GM23248 (cell line): ENCODE measurements at regions not wholly inside any gene's neighbourhood (a gene's known extent, or its start where the extent isn't known, plus 50 kb on each side); places are given as distances from the start of the nearest gene placed in this dataset.
"Not testable (repeated sequence)": the region's sequence is repeated elsewhere in the genome, so short reads cannot be mapped to it uniquely, and the experiment has no call there.

Experiments used
- DNase-seq: peaks from one replicate; pipeline ENCODE4 v3.0.0-alpha.2; 2015
- H2AFZ ChIP-seq: fragments of 200-600 bp; sonication (generic); 2 replicates; pipeline ENCODE4 v1.6.1; 2016; ENCODE audit warnings: antibody characterized with exemption
- H3F3A ChIP-seq: fragments of 200-600 bp; sonication (generic); 2 replicates; pipeline ENCODE4 v1.6.1; 2016; ENCODE audit warnings: mild to moderate bottlenecking, antibody characterized with exemption, mixed run types; ENCODE audit not compliant: insufficient read depth
- H3K27ac ChIP-seq: fragments of 200-600 bp; sonication (generic); 2 replicates; pipeline ENCODE4 v1.5.1; 2016; ENCODE audit warnings: mild to moderate bottlenecking
- H3K27me3 ChIP-seq: fragments of 200-600 bp; sonication (generic); replicated peaks from 2 replicates; pipeline ENCODE4 v1.6.1; 2016; ENCODE audit warnings: mild to moderate bottlenecking; ENCODE audit not compliant: insufficient read depth
- H3K36me3 ChIP-seq: fragments of 200-600 bp; sonication (generic); 2 replicates; pipeline ENCODE4 v1.6.1; 2016; ENCODE audit warnings: low read depth, mild to moderate bottlenecking
- H3K4me1 ChIP-seq: fragments of 200-600 bp; sonication (generic); 2 replicates; pipeline ENCODE4 v1.6.1; 2016; ENCODE audit warnings: mild to moderate bottlenecking; ENCODE audit not compliant: insufficient read depth
- H3K4me2 ChIP-seq: fragments of 200-600 bp; sonication (generic); one replicate; pipeline ENCODE4 v1.6.1; 2016; ENCODE audit warnings: mild to moderate bottlenecking; ENCODE audit not compliant: unreplicated experiment
- H3K4me3 ChIP-seq: fragments of 200-600 bp; sonication (generic); 2 replicates; pipeline ENCODE4 v1.5.1; 2016; ENCODE audit warnings: mild to moderate bottlenecking
- H3K79me2 ChIP-seq: fragments of 200-600 bp; sonication (generic); 2 replicates; pipeline ENCODE4 v1.6.1; 2016; ENCODE audit warnings: mild to moderate bottlenecking; ENCODE audit not compliant: insufficient read depth
- H3K9ac ChIP-seq: fragments of 200-600 bp; sonication (generic); 2 replicates; pipeline ENCODE4 v1.6.1; 2016; ENCODE audit warnings: mild to moderate bottlenecking
- H3K9me2 ChIP-seq: fragments of 200-600 bp; sonication (generic); 2 replicates; pipeline ENCODE4 v1.6.1; 2016; ENCODE audit warnings: mixed run types, mild to moderate bottlenecking, moderate library complexity; ENCODE audit not compliant: insufficient read depth
- H3K9me3 ChIP-seq: fragments of 200-600 bp; sonication (generic); one replicate; pipeline ENCODE4 v1.6.1; 2017; ENCODE audit warnings: low read depth
- H4K20me1 ChIP-seq: fragments of 200-600 bp; sonication (generic); 2 replicates; pipeline ENCODE4 v1.6.0; 2016; ENCODE audit not compliant: insufficient read depth
- EZH2 ChIP-seq: fragments of 200-600 bp; sonication (generic); IDR thresholded peaks from 2 replicates; pipeline ENCODE4 v1.6.1; 2018; ENCODE audit warnings: antibody characterized with exemption, mild to moderate bottlenecking; ENCODE audit not compliant: insufficient read depth, poor library complexity, severe bottlenecking
- EZH2phosphoT487 ChIP-seq: fragments of 200-600 bp; sonication (generic); IDR thresholded peaks from 2 replicates; pipeline ENCODE4 v1.6.1; 2018; ENCODE audit warnings: antibody characterized with exemption, moderate library complexity, mild to moderate bottlenecking, low read depth; ENCODE audit not compliant: insufficient read depth
- WGBS, 2 experiments: methylation state at CpG; one replicate each; pipeline ENCODE4 v1.1.6; 2015 to 2017; ENCODE audit warnings: low lambda C conversion rate in 2 of 2, low coverage in 1 of 2; ENCODE audit errors: missing lambda C conversion rate in 2 of 2; 5-methylcytosine and 5-hydroxymethylcytosine counted together
- in situ Hi-C: fragments of 300-500 bp; cut with MboI; formaldehyde crosslinking; loops from 2 replicates; pipeline ENCODE4 v1.15.0; 2020

GRCh38 chr7:142638581-142638980, 110.7 kb upstream of the PRSS1 start:
- no peak for TF ChIP-seq EZH2phosphoT487
- Histone ChIP-seq H3K79me2 (no peaks in the 10 kb centered on the region), H3K27me3 (peaks cover 43% of the 10 kb centered on the region), H3F3A (no peaks in the 10 kb centered on the region), H3K36me3 (no peaks in the 10 kb centered on the region), H2AFZ (no peak overlapping the region), H4K20me1 (no peaks in the 10 kb centered on the region), H3K9me3 (no peaks in the 10 kb centered on the region), H3K9ac (no peak overlapping the region), H3K27ac (no peak overlapping the region), H3K4me3 (no peak overlapping the region), H3K4me2 (no peak overlapping the region), H3K9me2 (no peaks in the 10 kb centered on the region), H3K4me1 (no peaks in the 10 kb centered on the region)
- DNase-seq = no peak
- in situ Hi-C loops = no loop called here
- 44 to 70% methylated on average over 4 of the region's 4 CpGs for WGBS, 2 experiments

- DNase-seq = no peak
- H3K9ac ChIP-seq = no peak overlapping the region
- H3K4me2 ChIP-seq = no peak overlapping the region
- H2AFZ ChIP-seq = no peak overlapping the region
- no peaks in the 10 kb centered on the region for H4K20me1 ChIP-seq
- H3K27ac ChIP-seq = no peak overlapping the region
- no peaks in the 10 kb centered on the region for H3K79me2 ChIP-seq
- no peaks in the 10 kb centered on the region for H3K9me2 ChIP-seq
- WGBS, 2 experiments = 32% methylated on average over 5 of the region's 5 CpGs
- H3K9me3 ChIP-seq = no peaks in the 10 kb centered on the region
- H3K27me3 ChIP-seq = peaks cover 32% of the 10 kb centered on the region
- no peak for TF ChIP-seq EZH2
- no peak for TF ChIP-seq EZH2phosphoT487
- H3K4me3 ChIP-seq = no peak overlapping the region
- no peaks in the 10 kb centered on the region for H3K4me1 ChIP-seq
- H3F3A ChIP-seq = no peaks in the 10 kb centered on the region
- in situ Hi-C loops = no loop called here
- H3K36me3 ChIP-seq = no peaks in the 10 kb centered on the region
These were observed 112.0 kb upstream of the PRSS1 start for GRCh38 chr7:142637240-142637639.

DNA sequence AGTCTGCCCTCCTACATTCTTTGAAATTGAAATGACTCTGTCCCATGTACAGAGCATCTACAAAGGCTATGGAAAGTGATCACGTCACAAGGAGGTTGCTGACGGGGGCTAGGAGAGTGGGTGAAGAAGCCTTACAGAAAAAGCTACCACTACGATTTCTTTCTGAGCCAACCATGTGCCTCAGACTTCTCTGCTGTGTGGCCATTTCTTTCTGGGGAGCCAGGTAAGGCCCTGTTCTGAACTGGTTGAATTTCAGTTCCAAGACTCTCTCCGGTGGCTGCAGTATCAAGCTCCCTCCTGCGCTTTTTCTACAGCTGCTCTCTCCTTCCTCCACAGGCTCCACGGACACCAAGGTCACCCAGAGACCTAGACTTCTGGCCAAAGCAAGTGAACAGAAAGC, 112.5 kb upstream of the PRSS1 start:
- 52 to 57% methylated on average over 6 of the region's 6 CpGs for WGBS, 2 experiments
- no peaks in the 10 kb centered on the region for H3K4me1 ChIP-seq
- H3K79me2 ChIP-seq = no peaks in the 10 kb centered on the region
- H3K9me3 ChIP-seq = no peaks in the 10 kb centered on the region
- H3K27me3 ChIP-seq = peaks cover 29% of the 10 kb centered on the region
- H3K9me2 ChIP-seq = no peaks in the 10 kb centered on the region
- H3K4me2 ChIP-seq = no peak overlapping the region
- in situ Hi-C loops = no loop called here
- TF ChIP-seq EZH2 = no peak
- TF ChIP-seq EZH2phosphoT487 = no peak
- no peaks in the 10 kb centered on the region for H3F3A ChIP-seq
- no peaks in the 10 kb centered on the region for H4K20me1 ChIP-seq
- H3K36me3 ChIP-seq = no peaks in the 10 kb centered on the region
- H3K9ac ChIP-seq = no peak overlapping the region
- H3K4me3 ChIP-seq = no peak overlapping the region
- DNase-seq = no peak
- no peak overlapping the region for H2AFZ ChIP-seq
- no peak overlapping the region for H3K27ac ChIP-seq

DNA sequence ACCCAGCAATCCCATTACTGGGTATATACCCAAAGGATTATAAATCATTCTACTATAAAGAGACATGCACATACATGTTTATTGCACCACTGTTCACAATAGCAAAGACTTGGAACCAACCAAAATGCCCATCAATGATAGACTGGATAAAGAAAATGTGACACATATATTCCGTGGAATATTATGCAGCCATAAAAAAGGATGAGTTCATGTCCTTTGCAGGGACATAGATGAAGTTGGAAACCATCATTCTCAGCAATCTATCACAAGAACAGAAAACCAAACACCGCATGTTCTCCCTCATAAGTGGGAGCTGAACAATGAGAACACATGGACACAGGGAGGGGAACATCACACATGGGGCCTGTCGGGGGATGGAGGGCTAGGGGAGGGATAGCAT, 113.2 kb upstream of the PRSS1 start:
- H3K4me2 ChIP-seq, H3K9me2 ChIP-seq, DNase-seq, H3K4me3 ChIP-seq, H2AFZ ChIP-seq, H3K9ac ChIP-seq, H3K9me3 ChIP-seq, in situ Hi-C loops, H3K79me2 ChIP-seq, H3K27ac ChIP-seq, H3K4me1 ChIP-seq, H3F3A ChIP-seq, H3K36me3 ChIP-seq, H4K20me1 ChIP-seq: not testable (repeated sequence)
- H3K27me3 ChIP-seq = peaks cover 32% of the 10 kb centered on the region
- 42 to 71% methylated on average over 3 of the region's 3 CpGs for WGBS, 2 experiments
